ENCODE measurements at regions not wholly inside any gene's neighbourhood (a gene's known extent, or its start where the extent isn't known, plus 50 kb on each side); places are given as distances from the start of the nearest gene placed in this dataset.
"Not testable (repeated sequence)": the region's sequence is repeated elsewhere in the genome, so short reads cannot be mapped to it uniquely, and the experiment has no call there.

DNA sequence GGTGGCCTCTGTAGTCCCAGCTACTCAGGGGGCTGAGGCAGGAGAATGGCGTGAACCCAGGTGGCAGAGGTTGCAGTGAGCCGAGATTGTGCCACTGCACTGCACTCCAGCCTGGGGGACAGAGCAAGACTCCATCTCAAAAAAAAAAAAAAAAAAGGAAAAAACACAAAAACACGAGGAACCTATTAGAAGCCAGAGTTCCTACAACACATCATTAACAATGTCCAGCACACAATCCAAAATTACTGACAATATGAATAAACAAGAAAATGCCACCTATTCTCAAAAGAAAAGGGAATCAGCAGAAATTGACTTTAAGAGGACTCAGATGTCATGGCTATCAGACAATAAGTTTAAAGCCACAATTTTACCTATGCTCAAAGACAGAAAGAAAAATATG lies 57.3 kb upstream of the HS3ST3A1 start:
- not testable (repeated sequence) for DNase-seq

DNA sequence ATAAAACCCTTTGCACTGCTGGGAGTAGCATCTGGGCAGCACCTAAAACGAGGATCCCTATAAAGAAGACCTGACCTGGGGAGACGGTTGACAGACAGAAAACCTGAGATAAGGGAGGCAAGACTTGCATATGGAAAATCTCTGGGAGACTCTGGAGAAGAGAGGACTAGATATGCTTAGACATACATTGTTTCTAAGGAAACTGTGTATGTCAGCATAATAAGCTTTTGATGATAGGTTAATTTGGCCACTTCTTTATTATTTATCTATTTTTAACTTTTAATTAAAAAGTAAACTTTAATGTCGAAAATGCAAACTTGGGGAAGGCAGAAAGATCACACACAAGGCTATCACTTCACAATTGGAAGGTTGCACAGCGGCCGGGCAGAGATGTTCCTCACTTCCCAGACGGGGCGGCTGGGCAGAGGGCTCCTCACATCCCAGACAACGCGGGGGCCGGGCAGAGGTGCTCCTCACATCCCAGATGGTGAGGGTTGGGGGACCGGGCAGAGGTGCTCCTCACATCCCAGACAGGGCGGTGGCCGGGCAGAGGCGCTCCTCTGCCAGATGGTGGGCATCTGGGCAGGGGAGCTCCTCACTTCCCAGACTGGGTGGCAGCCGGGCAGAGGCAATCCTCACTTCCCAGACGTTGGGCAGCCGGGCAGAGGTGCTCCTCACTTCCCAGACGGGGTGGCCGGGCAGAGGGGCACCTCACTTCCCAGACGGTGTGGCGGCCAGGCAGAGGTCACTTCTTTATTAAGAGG lies 64.3 kb upstream of the HS3ST3A1 start:
- DNase-seq: no peak

DNA sequence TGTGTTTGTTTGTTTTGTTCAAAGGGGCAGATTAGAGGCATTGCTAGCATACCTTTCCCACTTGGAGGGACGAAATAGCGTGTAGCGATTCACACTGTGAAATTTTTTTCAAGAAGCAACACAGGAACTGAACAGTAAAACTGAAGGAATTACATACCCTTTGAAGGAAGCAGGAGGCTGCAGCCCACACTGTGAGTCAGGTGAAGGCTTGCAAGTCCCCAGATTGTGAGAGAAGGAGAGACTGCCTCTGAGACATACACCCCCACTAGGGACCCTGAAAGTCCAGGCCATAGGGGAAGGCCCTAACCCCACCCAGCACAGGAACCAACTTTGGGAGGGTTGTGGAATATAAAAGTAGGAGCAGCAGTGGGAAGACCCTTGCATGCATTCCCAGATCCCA lies 69.6 kb upstream of the HS3ST3A1 start:
- no peak for DNase-seq

DNA sequence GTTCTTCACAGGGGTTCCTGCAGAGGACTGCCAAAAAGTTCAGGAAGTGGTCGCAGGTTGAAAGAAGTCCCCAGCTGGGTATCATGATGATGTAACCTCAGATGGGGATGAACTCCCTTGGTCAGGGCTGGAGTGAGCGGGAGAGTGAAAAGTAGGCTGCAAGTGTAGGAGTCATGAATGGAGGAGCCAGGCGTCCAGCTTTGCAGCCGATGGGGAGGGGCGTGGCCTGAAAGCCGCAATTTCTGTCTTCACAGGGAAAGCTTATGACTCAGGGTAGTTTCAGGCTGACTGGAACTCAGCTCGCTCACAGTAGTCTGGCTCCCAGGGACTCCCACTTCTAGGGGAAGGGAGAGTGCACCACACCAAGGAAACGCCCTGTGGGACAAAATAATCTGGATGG lies 70.0 kb upstream of the HS3ST3A1 start:
- peak; percentile 20 for DNase-seq

DNA sequence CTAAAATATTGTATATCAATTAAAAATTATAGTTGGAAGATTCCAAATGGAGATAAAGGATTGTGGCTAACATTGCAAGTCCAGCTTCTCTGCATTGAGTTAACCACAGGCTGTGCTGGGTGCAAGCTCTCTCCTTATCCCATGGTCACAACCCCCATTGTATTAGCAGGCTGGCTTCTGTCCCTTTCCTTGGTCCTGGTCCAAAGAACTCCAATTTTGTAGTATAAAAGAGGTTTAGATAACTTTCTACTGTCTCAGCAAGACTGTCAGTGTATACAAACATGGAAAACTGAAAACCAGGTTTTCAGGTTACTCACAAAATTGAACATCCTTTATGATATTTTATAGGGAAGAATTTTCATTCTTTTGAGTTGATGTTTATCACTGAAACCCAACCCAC lies 76.6 kb upstream of the HS3ST3A1 start:
- DNase-seq: no peak

DNA sequence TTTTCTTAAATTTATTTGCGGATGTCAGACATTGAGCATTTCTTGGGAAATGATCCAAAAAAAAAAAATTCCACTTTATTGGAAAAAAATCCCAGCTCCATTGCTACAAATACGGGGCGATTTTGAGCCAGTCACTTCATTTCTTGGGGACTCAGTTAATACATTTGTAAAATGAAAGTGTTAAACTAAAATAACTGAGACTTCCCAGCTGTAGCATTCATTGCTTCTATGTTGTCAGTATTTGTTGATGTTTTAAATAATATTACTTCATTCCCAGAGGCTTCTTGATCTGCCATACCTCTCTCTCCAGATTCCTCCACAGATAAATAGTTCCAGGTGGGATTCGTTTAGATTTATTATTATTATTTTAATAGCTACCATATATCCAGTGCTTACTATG lies 77.1 kb upstream of the HS3ST3A1 start:
- peak; percentile 14 for DNase-seq

DNA sequence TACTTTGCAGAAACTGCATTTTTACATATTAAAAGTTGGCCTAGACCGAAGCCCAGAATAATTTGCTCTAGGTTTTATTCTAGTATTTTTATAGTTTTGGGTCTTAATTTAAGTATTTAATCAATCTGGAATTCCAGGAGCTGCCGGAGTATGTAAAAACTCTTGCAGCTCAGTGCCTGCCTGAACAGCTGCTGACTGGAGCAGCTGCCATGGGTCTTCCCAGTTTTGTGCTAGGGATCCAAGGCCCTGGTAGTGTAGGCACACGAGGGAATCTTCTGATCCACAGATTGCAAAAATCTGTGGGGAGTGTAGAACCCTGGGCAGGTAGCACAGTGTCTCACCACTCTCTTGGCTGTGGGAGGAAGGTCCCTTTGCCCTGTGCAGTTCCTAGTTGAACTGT lies 87.0 kb upstream of the HS3ST3A1 start:
- no peak for DNase-seq

DNA sequence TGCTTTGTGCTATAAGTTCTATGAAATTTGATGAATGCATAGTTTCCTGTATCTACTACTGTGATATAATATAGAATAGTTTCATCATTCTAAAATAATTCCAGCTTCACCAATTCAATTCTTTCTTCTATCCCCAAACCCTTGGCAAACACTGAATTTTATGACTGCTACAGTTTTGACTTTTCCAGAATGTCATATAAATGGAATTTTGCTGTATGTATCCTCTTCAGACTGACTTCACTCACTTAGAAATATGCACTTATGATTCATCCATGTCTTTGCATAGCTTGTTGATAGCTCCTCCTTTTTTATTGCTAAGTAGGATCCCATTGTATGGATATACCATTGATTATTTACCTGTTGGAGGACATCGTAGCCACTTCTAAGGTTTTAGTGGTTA lies 89.1 kb upstream of the HS3ST3A1 start:
- peak; percentile 53 for DNase-seq

DNA sequence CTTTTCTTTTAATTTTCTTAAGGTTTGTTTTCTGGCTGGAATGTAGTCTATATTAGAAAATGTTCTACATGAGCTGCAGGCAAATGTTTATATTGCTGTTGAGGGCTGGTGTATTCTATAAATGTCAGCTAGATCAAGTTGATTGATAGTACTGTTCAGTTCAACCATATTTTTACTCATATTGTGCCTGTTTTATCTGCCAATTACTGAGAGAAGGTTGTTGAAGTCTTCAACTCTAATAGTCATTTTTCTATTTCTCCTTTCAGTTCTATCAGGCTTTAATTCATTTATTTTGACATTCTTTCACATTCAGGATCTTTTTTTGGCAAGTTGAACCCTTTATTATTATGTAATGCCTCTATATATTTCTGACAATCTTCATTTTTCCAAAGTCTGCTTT lies 93.2 kb upstream of the HS3ST3A1 start:
- no peak for DNase-seq

DNA sequence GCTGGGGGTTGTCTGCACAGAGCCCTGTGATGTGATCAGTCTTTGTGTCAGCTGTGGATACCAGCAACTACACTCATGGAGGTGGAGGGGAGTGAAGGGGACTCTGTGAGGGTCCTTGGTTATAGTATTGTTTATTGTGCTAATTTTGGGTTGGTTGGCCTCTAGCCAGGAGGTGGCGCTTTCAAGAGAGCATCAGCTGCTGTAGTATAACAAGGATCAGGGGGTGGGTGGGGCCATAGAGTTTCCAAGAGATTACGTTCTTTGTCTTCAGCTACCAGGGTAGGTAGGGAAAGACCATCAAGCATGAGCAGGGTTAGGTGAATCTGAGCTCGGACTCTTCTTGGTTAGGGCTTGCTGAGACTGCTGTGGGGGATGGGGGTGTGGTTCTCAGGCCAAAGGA lies 97.1 kb upstream of the HS3ST3A1 start:
- DNase-seq: no peak

DNA sequence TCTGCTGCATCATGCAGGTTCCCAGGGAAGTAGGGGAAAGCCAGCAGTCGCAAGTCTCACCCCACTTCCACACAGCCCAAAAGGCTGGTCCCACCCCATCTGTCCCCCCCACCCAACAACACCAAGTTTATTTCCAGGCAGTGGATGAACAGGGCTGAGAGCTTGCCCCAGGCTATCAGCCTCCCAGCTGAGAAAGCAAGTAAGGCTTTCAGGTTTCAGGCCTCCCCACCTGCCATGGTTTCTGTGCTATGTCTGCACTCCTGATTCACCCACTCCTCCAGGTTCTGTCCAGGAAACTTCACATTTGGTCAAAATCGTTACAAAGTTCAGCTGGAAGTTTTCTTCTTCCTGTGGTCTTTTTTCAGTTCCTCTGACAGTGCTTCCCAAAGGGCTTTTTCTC lies 97.5 kb upstream of the HS3ST3A1 start:
- no peak for DNase-seq

DNA sequence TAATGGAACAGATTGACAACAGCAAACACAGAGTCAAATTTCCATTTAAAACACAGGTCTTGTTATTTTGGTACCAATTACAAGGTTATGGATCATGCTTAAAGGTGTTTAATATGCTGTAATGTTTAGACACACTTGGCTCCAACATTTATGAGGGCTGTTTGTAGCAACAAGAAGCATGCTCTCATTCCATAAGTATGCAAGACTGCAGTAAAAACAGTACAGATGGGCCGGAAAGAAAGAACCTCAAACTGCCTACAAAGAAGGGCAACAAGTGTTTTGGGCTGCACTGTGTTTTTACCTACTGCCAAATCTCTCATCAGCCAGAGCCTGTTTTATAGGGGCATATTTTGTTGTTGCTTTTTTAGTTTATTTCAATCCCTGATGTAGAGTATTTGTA lies 100.5 kb upstream of the HS3ST3A1 start:
- peak; percentile 54 for DNase-seq

DNA sequence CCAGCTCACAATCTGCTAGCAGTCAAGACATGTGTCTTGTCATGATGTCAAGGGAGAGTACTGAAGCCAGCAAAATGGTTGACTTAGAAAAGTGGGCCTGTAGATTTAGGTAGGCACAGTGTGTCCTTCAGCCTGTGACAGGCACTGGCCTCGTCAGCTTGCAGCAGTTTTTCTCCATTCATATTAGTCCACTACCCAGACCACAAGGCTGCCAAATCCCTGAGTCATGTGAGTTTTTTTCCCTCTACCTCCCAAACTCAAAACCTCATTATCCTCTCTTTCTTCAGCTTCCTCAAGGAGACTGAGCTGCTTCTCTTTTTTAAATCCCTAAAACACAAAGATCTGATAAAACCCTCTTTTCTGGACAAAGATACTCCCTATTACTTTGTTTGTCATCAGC lies 102.6 kb upstream of the HS3ST3A1 start:
- peak; percentile 85 for DNase-seq

DNA sequence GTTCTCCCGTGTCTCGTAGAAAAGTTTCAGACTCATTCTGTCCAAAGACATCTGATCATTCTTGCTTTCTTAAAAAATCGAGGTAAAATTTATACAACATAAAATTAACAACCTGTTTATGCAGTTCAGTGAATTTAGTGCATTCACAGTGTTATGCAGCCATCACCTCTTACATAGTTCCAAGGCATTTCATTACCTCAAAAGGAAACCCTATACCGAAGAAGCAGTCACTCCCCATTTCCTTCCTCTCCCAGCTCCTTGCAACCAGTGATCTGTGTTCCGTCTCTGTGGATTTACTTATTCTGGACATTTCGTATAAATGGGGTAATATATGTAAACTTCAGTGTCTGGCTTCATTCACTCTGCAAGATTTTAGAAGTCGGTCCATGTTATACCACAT lies 103.5 kb upstream of the HS3ST3A1 start:
- DNase-seq: no peak

DNA sequence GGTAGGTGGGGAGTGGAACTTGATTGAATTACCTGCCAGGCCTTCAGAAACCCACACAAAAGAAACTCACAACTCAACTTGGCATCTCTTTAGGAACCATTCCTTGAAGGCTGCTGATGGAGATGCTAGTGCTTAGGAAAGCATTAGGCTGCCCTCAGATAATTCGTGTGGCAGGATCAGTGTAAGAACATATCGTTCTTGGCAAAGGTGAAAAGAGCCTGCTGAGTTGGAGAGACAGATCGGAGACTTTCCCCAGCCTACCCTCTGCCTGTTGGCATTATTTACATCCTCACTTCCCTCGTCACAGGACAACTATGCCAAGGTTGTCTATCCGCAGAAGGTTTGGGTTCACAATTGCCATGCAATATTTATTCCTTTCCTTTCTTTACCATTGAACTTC lies 120.0 kb upstream of the HS3ST3A1 start:
- DNase-seq: no peak

DNA sequence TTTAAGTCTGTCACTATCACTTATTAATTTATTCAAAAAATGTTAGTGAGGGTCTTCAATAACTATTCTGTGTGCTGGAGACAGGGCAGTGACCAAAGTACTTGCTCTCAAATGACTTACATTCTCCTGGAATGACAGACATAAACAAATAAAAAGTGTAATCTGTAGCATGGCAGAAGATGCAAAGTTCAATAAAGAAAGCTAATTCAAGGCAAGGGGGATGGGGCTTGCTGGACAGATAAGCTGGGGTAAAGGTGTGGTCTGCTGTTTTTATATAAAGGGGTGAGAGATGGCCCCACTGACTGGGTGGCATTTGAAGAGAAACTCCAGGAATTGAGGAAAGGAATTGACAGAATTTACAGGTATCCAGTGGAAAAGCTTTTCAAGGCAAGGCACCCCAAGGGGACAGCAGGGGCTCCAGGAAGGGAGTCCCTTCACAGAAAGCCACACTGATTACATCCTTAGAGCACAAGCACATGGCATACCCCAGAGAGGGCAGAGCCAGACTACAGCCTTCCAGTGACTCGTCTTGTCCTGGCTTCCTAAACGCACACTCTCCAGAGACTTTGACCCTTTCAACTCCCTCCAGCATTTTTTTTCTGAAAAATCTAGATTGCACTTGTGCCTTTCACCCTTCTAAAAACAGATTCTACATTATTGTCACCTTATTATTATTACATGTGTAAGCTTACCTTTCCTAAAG lies 123.7 kb upstream of the HS3ST3A1 start:
- peak; percentile 54 for DNase-seq

DNA sequence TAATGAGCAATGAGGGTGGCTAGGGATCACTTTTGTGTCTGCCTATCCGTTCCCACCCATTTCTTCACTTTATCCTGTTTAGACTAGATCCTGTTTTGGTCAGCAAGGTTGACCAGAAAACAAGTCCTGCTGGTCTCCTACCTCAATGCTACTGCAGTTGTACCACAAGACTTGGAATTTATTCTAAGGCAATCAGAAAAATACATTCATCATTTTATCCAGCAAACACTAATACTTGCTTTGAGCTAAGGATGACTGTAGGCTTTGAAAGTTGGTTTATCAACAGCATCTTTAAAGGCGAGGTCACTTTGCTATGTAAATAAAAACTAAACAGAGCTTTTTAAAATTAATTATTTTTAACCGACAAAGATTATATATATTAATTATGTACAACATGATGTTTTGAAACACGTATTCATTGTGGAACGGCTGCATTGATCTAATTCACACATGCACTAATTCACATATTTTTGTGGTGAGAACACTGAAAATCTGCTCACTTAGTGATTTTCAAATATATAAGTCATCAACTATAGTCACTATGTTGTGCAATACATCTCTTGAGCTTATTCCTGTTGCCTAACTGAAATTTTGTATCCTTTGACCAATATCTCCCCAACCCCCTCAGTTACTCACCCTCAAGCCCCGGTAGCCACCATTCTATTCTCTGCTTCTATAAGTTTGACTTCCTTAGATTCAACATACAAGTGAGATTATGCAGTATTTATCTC lies 125.9 kb upstream of the HS3ST3A1 start:
- DNase-seq: peak; percentile 91

DNA sequence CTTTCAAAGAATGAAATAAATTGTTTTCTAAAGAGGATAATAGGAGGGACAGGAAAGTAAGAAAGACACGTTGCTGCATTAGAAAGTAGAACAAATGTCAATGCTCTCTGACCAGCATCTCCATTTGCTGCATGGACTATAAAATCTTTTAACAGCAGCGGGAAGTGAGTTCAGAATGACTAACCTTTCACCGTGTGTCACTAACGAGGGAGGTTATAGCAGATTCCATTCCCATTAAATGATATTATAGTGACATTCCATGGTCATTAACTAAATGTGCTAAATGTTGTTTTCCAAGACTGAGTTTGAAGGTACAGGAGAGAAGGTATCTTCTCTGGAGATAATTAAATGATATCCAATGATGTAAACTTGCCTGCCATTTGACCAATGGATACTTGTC lies 127.1 kb upstream of the HS3ST3A1 start:
- peak; percentile 72 for DNase-seq

DNA sequence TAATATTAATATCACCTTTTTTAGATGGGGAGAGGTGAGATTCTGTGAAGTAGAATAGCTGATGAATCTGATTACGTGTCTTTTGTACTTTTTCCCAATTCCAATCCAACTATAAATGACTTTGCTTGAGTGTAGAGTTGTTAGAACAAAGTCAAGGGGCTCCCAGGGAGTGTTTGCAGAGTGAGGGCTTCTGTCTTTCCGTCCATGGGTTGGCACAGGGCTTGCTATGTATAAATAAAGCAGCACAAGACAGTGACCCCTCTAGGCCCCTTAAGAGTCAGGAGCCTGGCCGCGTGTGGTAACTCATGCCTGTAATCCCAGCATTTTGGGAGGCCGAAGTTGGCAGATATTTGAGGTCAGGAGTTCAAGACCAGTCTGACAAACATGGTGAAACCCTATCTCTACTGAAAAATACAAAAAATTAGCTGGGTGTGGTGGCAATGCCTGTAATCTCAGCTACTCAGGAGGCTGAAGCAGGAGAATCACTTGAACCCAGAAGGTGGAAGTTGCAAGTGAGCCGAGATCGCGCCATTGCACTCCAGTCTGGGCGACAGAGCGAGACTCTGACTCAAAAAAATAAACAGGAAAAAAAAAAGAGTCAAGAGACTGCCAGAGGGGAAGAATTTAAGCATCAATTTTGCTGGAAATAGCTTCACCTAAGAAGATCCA lies 127.9 kb upstream of the HS3ST3A1 start:
- DNase-seq: no peak

DNA sequence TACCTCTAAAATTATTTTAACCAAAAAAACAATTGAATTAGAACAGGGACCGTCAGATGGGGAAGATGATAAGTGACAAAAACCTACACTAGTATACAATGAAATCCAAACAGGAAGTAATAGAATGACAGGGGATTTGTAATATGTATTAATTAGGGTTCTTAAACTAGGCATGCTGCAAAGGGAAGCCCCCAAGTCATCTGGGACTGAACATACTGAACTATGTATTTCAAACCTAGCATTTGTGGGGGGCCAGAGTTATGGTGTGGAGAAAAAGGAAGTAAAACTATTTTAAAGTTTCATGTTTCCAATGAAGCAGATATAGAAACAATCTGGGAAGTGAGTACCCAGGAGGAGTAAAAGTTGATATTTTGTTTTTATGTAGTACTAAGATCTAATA lies 133.2 kb upstream of the HS3ST3A1 start:
- no peak for DNase-seq

DNA sequence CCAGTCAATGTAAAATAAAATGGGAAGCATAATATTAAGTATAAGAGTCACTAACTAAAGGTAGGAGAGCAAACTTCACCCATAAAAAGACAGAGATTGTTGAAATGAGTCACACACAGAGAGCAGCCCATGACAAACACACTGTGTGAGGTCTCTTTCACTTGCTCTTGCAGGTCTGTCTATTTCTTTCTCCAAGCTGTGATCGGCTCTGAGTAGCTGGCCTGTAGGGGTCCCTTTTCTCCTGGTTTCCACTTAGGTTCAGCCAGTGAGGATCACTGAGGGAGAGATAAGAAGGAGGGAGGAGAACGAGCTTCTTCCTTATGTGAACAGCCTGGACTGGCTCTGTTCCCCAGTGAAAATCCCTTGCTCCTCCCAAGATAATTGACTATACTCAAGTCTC lies 133.7 kb upstream of the HS3ST3A1 start:
- DNase-seq: peak; percentile 56

DNA sequence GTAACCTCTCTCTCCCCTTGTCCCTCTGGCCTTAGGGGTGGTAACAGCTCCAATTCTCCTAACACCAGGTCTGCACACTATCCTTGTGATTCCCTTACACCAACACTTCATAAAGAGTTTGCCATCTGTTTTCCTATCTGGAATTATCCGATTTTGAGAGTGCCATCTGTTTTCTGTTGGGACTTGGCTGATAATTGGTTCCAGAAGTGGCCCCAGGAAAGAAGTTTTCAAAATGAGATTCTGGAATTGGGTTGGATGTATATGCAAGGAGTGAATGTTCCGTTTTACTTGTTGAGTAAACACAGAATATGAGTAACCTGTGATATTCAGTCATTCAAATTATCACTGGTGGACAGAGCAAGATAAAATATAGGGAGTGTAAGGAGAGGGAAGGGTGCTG lies 134.1 kb upstream of the HS3ST3A1 start:
- peak; percentile 61 for DNase-seq

DNA sequence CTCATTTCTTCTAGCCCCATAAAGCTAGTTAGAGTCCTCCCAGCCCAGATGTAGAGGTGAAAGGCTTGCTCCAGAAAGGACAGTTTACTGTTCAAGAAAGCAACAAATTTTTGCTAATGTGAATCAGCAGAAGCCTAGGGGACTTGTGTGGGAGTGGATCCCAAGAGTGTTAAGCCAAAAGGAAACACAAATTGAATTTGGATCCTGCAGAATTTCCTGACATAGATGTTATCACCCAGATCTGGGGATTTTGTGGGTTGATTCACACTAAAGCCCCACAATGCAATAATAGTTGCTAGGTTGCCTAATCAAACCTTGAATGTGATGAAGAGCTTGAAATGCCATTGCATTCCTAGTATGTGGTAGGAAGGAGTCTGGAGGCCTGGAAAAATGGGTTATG lies 135.2 kb upstream of the HS3ST3A1 start:
- peak; percentile 87 for DNase-seq

All from fibroblast of skin of abdomen (primary cell).